ENCODE measurements at regions not wholly inside any gene's neighbourhood (a gene's known extent, or its start where the extent isn't known, plus 50 kb on each side); places are given as distances from the start of the nearest gene placed in this dataset.

DNA sequence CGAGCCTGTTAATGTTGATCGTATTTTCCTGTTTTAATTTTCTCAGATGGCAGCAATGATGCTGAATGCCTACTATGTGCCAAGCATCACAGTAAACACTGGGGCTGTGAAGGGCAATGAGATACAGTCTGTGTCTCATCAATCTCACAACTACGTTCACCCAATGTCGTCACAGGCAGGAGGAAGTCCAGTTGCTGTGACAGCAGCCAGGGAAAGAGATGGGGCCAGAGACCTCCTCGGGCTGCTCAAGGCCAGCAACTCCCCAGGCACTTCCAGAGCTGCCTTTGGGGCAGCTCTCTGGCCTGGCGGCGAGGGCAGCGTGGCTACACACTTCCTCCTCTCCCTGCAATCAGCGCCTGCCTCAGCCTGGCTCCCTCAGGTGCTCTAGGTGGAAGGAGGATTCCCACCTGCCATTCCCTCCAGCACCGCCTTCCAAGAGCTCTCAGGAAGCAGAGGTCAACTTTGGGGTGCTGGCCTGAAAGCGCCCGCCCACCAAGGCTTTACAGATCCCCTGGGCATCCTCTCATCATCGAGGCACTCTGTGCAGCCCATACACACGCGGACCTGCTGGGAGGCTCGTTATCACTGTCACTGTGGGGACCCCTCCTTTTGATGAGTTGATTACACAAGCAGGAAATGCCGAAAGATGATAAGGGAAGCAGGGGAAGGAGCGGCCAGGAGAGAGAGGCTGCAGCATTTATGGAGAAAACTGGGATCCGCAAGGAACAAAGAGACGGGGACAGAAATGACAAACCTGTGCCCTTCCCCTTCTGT lies 159.2 kb downstream of the ZDHHC21 start:
- TF ChIP-seq, protein P1, sequence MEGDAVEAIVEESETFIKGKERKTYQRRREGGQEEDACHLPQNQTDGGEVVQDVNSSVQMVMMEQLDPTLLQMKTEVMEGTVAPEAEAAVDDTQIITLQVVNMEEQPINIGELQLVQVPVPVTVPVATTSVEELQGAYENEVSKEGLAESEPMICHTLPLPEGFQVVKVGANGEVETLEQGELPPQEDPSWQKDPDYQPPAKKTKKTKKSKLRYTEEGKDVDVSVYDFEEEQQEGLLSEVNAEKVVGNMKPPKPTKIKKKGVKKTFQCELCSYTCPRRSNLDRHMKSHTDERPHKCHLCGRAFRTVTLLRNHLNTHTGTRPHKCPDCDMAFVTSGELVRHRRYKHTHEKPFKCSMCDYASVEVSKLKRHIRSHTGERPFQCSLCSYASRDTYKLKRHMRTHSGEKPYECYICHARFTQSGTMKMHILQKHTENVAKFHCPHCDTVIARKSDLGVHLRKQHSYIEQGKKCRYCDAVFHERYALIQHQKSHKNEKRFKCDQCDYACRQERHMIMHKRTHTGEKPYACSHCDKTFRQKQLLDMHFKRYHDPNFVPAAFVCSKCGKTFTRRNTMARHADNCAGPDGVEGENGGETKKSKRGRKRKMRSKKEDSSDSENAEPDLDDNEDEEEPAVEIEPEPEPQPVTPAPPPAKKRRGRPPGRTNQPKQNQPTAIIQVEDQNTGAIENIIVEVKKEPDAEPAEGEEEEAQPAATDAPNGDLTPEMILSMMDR (conservative IDR thresholded peaks at IDR 0.05; ENCODE audit: low read depth, low read length), result no peak
- TF ChIP-seq EZH2 (IDR thresholded peaks at IDR 0.05; ENCODE audit: borderline replicate concordance, low read depth, low read length, poor library complexity, severe bottlenecking), result no peak
